Fibroblast of lung (primary cell): ENCODE measurements at regions not wholly inside any gene's neighbourhood (a gene's known extent, or its start where the extent isn't known, plus 50 kb on each side); places are given as distances from the start of the nearest gene placed in this dataset.

Experiments used
- DNase-seq, 2 donors: peaks; one replicate each; pipeline versions ENCODE4 v3.0.0 to v3.0.0-alpha.2; 2010; ENCODE audit warnings: low read depth in 2 of 2
- H2AFZ ChIP-seq: 2 replicates; pipeline ENCODE4 v1.5.1; 2012; ENCODE audit warnings: low read length, control low read depth, inconsistent platforms
- H3K27ac ChIP-seq: 2 replicates; pipeline ENCODE4 v1.5.1; 2011; ENCODE audit warnings: low read length, control low read depth; ENCODE audit not compliant: insufficient read depth
- H3K27me3 ChIP-seq: 2 replicates; pipeline ENCODE4 v1.5.1; 2011; ENCODE audit warnings: mild to moderate bottlenecking, low read length; ENCODE audit not compliant: control insufficient read depth, insufficient read depth
- H3K36me3 ChIP-seq: 2 replicates; pipeline ENCODE4 v1.5.1; 2011; ENCODE audit warnings: low read length; ENCODE audit not compliant: control insufficient read depth, insufficient read depth
- H3K4me1 ChIP-seq: 2 replicates; pipeline ENCODE4 v1.5.1; 2011; ENCODE audit warnings: low read length; ENCODE audit not compliant: control insufficient read depth, insufficient read depth; ENCODE audit errors: extremely low read depth
- H3K4me2 ChIP-seq: 2 replicates; pipeline ENCODE4 v1.5.1; 2011; ENCODE audit warnings: low read length, control low read depth; ENCODE audit not compliant: insufficient read depth; ENCODE audit errors: extremely low read depth
- H3K4me3 ChIP-seq, 4 experiments: fragments of 200-600 bp in 1 of 4; sonication (generic) in 1 of 4; replicated peaks in 1 of 4; 2 replicates each; pipeline ENCODE4 v1.5.1; 2011 to 2016; ENCODE audit warnings: low read length in 4 of 4, low read depth in 3 of 4, mild to moderate bottlenecking in 3 of 4, control low read depth in 2 of 4, inconsistent platforms in 1 of 4, mixed read lengths in 1 of 4; ENCODE audit not compliant: insufficient read depth in 1 of 4; ENCODE audit errors: control extremely low read depth in 1 of 4
- H3K79me2 ChIP-seq: 2 replicates; pipeline ENCODE4 v1.5.1; 2012; ENCODE audit warnings: mild to moderate bottlenecking, low read length, inconsistent platforms; ENCODE audit not compliant: control insufficient read depth, insufficient read depth
- H3K9ac ChIP-seq: 2 replicates; pipeline ENCODE4 v1.5.1; 2011; ENCODE audit warnings: mild to moderate bottlenecking, low read length, control low read depth; ENCODE audit not compliant: insufficient read depth
- H3K9me3 ChIP-seq: 2 replicates; pipeline ENCODE4 v1.5.1; 2012; ENCODE audit warnings: low read depth, low read length; ENCODE audit not compliant: control insufficient read depth, insufficient read depth
- H4K20me1 ChIP-seq: 2 replicates; pipeline ENCODE4 v1.5.1; 2011; ENCODE audit warnings: low read length; ENCODE audit not compliant: control insufficient read depth, insufficient read depth; ENCODE audit errors: extremely low read depth
- EZH2 ChIP-seq: IDR thresholded peaks from 2 replicates; pipeline ENCODE4 v1.5.1; 2012; ENCODE audit warnings: low read length, control low read depth, mild to moderate bottlenecking; ENCODE audit errors: missing control alignments
- TF ChIP-seq, protein P1 (sequence below), 2 donors: IDR thresholded peaks in 1 of 2; conservative IDR thresholded peaks in 1 of 2; 1 replicate in 1 of 2; 2 replicates in 1 of 2; pipeline ENCODE4 v1.5.1; 2011 to 2012; ENCODE audit warnings: low read length in 2 of 2, control low read depth in 1 of 2, inconsistent platforms in 1 of 2, low read depth in 1 of 2, mild to moderate bottlenecking in 1 of 2

DNA sequence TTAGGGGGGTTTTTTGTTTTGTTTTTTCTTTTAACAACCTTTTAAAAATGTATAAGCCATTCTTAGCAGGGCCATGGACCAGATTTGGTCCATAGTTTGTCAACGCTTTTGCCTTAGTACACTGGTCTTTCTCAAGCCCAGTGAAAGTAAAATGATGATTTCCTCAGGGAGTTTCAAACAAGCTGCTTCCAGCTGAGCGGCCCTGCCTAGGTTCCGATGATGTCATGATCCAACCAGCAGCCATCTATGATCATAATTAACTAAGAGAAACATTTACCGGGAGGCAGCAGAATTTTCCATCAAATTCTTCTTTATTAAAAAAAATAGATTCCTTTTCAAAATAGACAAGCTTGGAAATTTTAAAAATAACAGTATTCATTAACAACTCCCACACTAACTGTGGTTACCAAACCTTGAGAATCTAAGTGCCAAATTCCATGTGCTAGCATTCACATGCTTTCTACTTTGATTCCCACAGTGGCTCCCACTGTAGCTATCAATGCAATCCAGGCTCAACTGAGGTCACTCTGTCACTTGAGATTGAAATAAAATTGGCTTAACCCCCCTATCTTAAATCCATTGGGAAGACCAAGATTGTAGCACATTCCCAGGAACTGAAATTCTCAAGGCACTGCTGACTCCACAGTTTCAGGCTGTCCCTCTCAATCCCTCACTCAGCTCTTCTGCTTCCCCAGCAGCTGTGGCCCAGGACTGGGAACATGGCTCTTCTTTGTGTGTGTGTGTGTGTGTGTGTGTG lies 148.9 kb downstream of the RNF152 start:
- no peak overlapping the region for H3K4me3 ChIP-seq
- H3K36me3 ChIP-seq = no peaks in the 10 kb centered on the region
- H3K79me2 ChIP-seq = no peaks in the 10 kb centered on the region
- H3K4me1 ChIP-seq = peaks cover 2% of the 10 kb centered on the region
- H2AFZ ChIP-seq = no peak overlapping the region
- H3K4me2 ChIP-seq = no peak overlapping the region
- H4K20me1 ChIP-seq = no peaks in the 10 kb centered on the region
- no peaks in the 10 kb centered on the region for H3K27me3 ChIP-seq
- DNase-seq = peak; percentile 21 to 52
- no peaks in the 10 kb centered on the region for H3K9me3 ChIP-seq
- TF ChIP-seq, protein P1, sequence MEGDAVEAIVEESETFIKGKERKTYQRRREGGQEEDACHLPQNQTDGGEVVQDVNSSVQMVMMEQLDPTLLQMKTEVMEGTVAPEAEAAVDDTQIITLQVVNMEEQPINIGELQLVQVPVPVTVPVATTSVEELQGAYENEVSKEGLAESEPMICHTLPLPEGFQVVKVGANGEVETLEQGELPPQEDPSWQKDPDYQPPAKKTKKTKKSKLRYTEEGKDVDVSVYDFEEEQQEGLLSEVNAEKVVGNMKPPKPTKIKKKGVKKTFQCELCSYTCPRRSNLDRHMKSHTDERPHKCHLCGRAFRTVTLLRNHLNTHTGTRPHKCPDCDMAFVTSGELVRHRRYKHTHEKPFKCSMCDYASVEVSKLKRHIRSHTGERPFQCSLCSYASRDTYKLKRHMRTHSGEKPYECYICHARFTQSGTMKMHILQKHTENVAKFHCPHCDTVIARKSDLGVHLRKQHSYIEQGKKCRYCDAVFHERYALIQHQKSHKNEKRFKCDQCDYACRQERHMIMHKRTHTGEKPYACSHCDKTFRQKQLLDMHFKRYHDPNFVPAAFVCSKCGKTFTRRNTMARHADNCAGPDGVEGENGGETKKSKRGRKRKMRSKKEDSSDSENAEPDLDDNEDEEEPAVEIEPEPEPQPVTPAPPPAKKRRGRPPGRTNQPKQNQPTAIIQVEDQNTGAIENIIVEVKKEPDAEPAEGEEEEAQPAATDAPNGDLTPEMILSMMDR (conservative IDR thresholded peaks at IDR 0.05 in 1 of 2, IDR thresholded peaks at IDR 0.05 in 1 of 2; ENCODE audit: low read depth in 1 of 2, low read length in 2 of 2) = no peak
- no peak for TF ChIP-seq EZH2
- H3K9ac ChIP-seq = no peak overlapping the region
- no peak overlapping the region for H3K27ac ChIP-seq

DNA sequence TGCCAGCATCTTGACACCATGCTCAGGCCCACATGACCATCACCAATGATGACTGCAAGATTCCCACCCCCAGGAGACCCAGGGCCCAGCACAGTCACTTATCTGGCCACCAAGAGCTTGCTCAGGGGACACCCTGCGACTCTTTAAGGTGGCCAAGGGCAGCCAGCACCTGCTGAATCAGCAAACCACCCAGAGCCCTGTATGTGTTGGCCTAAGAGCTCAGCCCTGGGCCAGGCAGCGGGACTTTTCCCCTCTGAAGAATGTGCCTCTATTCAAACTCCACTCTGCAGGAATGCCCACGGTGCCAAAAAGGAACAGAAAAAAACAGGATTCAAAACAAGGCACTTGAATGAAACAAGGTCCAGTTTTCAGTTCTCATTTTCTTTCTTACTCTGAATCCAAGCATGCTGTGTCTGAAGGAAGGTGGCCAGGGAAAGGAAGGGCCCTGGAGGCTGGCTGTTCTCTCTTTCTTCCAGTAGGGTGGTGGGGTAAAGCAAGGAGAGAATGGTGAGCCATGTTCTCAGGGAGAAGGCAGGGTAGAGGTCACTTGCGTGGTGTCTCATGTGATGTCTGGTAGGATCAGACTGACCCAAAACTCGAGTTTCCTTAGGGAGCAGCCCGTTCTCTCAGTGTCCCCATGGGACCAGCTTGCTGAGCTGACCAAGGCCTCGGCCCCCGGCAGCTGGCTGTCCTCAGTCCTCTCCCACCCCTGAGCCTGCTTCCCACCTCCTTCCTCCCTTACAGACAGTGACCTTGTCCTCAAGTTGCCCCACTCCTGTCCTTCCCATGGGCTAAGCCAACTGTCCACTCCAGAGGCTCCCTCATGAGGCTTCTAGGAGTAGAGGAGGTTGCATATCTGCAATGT lies 150.0 kb downstream of the RNF152 start:
- Histone ChIP-seq H3K27ac (no peak overlapping the region), H3K4me3 (no peak overlapping the region), H3K9ac (no peak overlapping the region), H3K9me3 (no peaks in the 10 kb centered on the region), H3K27me3 (no peaks in the 10 kb centered on the region), H3K4me2 (no peak overlapping the region), H4K20me1 (no peaks in the 10 kb centered on the region), H3K79me2 (no peaks in the 10 kb centered on the region), H3K36me3 (no peaks in the 10 kb centered on the region), H3K4me1 (peaks cover 2% of the 10 kb centered on the region), H2AFZ (no peak overlapping the region)
- TF ChIP-seq, protein P1 (conservative IDR thresholded peaks at IDR 0.05 in 1 of 2, IDR thresholded peaks at IDR 0.05 in 1 of 2; ENCODE audit: low read depth in 1 of 2, low read length in 2 of 2) = no peak
- TF ChIP-seq EZH2 = no peak
- DNase-seq = no peak

DNA sequence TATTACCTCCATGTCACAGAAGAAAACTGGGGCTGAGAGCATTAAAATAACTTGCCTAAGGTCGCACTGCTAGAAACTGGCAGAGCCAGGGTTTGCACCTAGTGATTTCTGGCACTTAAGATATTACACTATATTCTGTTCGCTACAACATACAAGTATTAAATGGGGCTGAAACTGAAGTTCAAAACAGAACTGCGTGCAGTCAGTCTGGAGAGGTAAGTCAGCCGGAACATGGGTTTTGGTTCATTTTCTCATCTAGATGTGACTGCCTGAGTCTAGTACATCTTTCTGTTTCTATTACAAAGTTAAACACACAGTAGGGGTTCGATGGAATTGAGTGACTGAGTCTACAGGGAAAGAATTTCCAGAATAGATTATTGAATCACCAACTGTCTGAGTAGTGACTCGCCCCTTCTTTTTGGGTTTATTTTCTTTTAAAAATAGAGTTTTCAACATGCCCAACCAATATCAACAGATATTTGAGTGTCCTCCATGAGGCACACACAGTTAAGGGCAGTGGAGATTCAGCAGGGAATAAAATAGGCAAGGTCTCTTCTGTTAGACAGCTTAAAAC lies 150.8 kb downstream of the RNF152 start:
- no peak overlapping the region for H3K4me2 ChIP-seq
- no peaks in the 10 kb centered on the region for H3K9me3 ChIP-seq
- TF ChIP-seq EZH2 = no peak
- TF ChIP-seq, protein P1 (conservative IDR thresholded peaks at IDR 0.05 in 1 of 2, IDR thresholded peaks at IDR 0.05 in 1 of 2; ENCODE audit: low read depth in 1 of 2, low read length in 2 of 2) = no peak
- no peak for DNase-seq
- no peaks in the 10 kb centered on the region for H4K20me1 ChIP-seq
- no peaks in the 10 kb centered on the region for H3K27me3 ChIP-seq
- no peak overlapping the region for H3K27ac ChIP-seq
- H3K4me3 ChIP-seq = no peak overlapping the region
- no peaks in the 10 kb centered on the region for H3K36me3 ChIP-seq
- H3K79me2 ChIP-seq = no peaks in the 10 kb centered on the region
- peaks cover 2% of the 10 kb centered on the region for H3K4me1 ChIP-seq
- no peak overlapping the region for H3K9ac ChIP-seq
- H2AFZ ChIP-seq = no peak overlapping the region
